ENCODE measurements at regions not wholly inside any gene's neighbourhood (a gene's known extent, or its start where the extent isn't known, plus 50 kb on each side); places are given as distances from the start of the nearest gene placed in this dataset.

DNA sequence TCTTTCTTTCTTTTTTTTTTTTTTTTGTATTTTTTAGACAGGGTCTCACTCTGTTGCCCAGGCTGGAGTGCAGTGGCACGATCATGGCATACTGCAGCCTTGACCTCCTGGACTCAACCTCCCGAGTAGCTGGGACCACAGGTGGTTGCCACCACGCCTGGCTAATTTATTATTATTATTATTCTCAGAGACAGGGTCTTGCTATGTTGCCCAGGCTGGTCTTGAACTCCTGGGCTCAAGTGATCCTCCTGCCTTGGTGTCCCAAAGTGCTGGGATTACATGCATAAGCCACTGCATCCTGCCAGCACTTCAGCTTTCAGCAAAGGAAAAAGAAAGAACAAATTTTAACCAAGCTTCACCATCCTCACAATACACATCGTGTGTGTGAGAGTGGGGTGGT, 97.9 kb upstream of the SERBP1 start:
- no peak for TF ChIP-seq POLR2A (IDR thresholded peaks at IDR 0.05; ENCODE audit: extremely low read depth, insufficient read length)
- TF ChIP-seq, protein P1, sequence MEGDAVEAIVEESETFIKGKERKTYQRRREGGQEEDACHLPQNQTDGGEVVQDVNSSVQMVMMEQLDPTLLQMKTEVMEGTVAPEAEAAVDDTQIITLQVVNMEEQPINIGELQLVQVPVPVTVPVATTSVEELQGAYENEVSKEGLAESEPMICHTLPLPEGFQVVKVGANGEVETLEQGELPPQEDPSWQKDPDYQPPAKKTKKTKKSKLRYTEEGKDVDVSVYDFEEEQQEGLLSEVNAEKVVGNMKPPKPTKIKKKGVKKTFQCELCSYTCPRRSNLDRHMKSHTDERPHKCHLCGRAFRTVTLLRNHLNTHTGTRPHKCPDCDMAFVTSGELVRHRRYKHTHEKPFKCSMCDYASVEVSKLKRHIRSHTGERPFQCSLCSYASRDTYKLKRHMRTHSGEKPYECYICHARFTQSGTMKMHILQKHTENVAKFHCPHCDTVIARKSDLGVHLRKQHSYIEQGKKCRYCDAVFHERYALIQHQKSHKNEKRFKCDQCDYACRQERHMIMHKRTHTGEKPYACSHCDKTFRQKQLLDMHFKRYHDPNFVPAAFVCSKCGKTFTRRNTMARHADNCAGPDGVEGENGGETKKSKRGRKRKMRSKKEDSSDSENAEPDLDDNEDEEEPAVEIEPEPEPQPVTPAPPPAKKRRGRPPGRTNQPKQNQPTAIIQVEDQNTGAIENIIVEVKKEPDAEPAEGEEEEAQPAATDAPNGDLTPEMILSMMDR (IDR thresholded peaks at IDR 0.05; ENCODE audit: low read depth, low read length) = no peak
